ENCODE measurements at regions not wholly inside any gene's neighbourhood (a gene's known extent, or its start where the extent isn't known, plus 50 kb on each side); places are given as distances from the start of the nearest gene placed in this dataset.

GRCh38 chr10:33120275-33120674 is 162.2 kb upstream of the ITGB1 start:
- Histone ChIP-seq H2AFZ (ENCODE audit: low read length) (no peak overlapping the region), H3K4ac (replicated peaks; ENCODE audit: insufficient read length, low read depth, low read length) (no peak overlapping the region), H4K5ac (ENCODE audit: insufficient read length, low read depth, low read length) (no peak overlapping the region), H3K79me1 (ENCODE audit: low read depth, low read length) (no peaks in the 10 kb centered on the region), H3K27me3 (replicated peaks in 1 of 4; ENCODE audit: control insufficient read depth in 3 of 4, extremely low read depth in 1 of 4, insufficient read depth in 3 of 4, low read length in 3 of 4) (no peaks in the 10 kb centered on the region), H4K20me1 (replicated peaks in 1 of 2; ENCODE audit: control insufficient read depth in 1 of 2, insufficient read depth in 2 of 2, low read length in 2 of 2) (no peaks in the 10 kb centered on the region), H3K18ac (ENCODE audit: extremely low read depth, low read length) (no peak overlapping the region; the same call in 1 of the 2 replicates), H3K4me2 (ENCODE audit: insufficient read depth in 1 of 2, low read depth in 2 of 2, low read length in 2 of 2) (no peak overlapping the region), H3K9me3 (ENCODE audit: insufficient read depth in 2 of 2, low read depth in 1 of 2, low read length in 1 of 2) (no peaks in the 10 kb centered on the region), H3K4me3 (ENCODE audit: extremely low read depth in 1 of 4, insufficient read depth in 2 of 4, low read depth in 3 of 4, low read length in 4 of 4) (no peak overlapping the region), H3K14ac (ENCODE audit: insufficient read length) (no peak overlapping the region), H3K79me2 (ENCODE audit: control insufficient read depth in 1 of 2, insufficient read depth in 2 of 2, low read length in 2 of 2) (no peaks in the 10 kb centered on the region), H2BK12ac (ENCODE audit: low read depth, low read length) (no peak overlapping the region), H2BK120ac (replicated peaks; ENCODE audit: low read depth, low read length) (no peak overlapping the region), H2AK5ac (ENCODE audit: low read depth, low read length) (no peak overlapping the region), H4K91ac (replicated peaks; ENCODE audit: insufficient read length, low read length) (no peak overlapping the region), H2BK5ac (ENCODE audit: low read depth, low read length) (no peak overlapping the region), H2BK15ac (ENCODE audit: low read length) (no peak overlapping the region), H3K4me1 (replicated peaks in 1 of 4; ENCODE audit: control insufficient read depth in 3 of 4, insufficient read depth in 4 of 4, low read length in 3 of 4) (peaks cover 0 to 2% (median 0%) of the 10 kb centered on the region in 4 experiments; a peak in 1 of 7 replicates), H3K9ac (replicated peaks in 1 of 4; ENCODE audit: extremely low read depth in 1 of 4, low read depth in 3 of 4, low read length in 3 of 4) (no peak overlapping the region), H3K27ac (ENCODE audit: low read depth, low read length) (no peak overlapping the region), H2BK20ac (ENCODE audit: low read length) (no peak overlapping the region), H3K23me2 (ENCODE audit: low read depth, low read length) (no peaks in the 10 kb centered on the region), H3K36me3 (ENCODE audit: control insufficient read depth in 2 of 4, insufficient read depth in 4 of 4, low read length in 3 of 4) (no peaks in the 10 kb centered on the region), H3K23ac (ENCODE audit: insufficient read length) (no peak overlapping the region), H4K8ac (ENCODE audit: extremely low read depth, insufficient read depth, low read length) (no peak overlapping the region), H3K56ac (replicated peaks; ENCODE audit: insufficient read length, low read depth, low read length) (no peak overlapping the region)
- no peak for TF ChIP-seq TEAD4 (IDR thresholded peaks at IDR 0.05; ENCODE audit: low read depth, low read length)
- no peak for TF ChIP-seq EGR1 (IDR thresholded peaks at IDR 0.05; ENCODE audit: borderline replicate concordance, low read depth, low read length)
- TF ChIP-seq CREB1 (IDR thresholded peaks at IDR 0.05), result no peak
- FAIRE-seq (no peak), DNase-seq (ENCODE audit: low read depth in 1 of 2, low spot score in 2 of 2) (no peak)
- 88% methylated on average over 3 of the region's 3 CpGs; no CpG with 5 or more reads in 1 of the 2 experiments for WGBS, 2 experiments (ENCODE audit: extremely low coverage in 1 of 2, insufficient coverage in 1 of 2, insufficient read length in 1 of 2, insufficient replicate concordance in 2 of 2, low coverage in 1 of 2, low lambda C conversion rate in 2 of 2, missing lambda C conversion rate in 1 of 2)
- ChIA-PET POLR2A (ENCODE audit: partially characterized antibody) (interaction anchor here (1.2 kb wide), 1 partner anchor 24 kb away, joined by 3 read pairs; no protein-coding TSS in a partner anchor), CTCF (ENCODE audit: partially characterized antibody) (interaction anchor here (1.4 to 4.8 kb wide), 2 partner anchors 11 to 14 kb away, joined by 4 to 33 read pairs; no protein-coding TSS in a partner anchor)

Measured in H1 (cell line).